GM18511 (cell line): ENCODE measurements at regions not wholly inside any gene's neighbourhood (a gene's known extent, or its start where the extent isn't known, plus 50 kb on each side); places are given as distances from the start of the nearest gene placed in this dataset.

Experiments
- ATAC-seq: cut with Tn5 transposase; IDR thresholded peaks from one replicate; pipeline ENCODE4 v1.9.1; 2021; ENCODE audit warnings: mild to moderate bottlenecking, moderate library complexity; ENCODE audit not compliant: unreplicated experiment

DNA sequence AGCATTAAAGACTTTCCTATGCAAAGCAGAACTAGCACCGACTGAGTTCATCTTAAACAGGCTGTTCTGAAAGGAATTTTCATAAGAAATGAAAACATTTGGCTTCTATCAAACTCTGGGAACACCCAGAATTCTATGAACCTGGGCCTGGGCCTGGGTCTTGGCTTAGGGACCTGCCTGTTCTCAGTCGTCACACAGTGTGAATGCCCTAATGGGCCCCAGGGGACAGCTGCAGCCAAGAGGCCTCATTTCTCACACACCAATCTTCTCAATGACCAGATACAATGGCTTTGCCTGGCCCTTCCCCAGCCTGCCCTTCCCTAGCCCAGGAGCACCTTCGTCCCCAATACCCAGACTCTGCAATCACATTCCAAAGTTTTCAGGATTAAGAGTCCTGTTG, 234.9 kb upstream of the ARHGAP20 start:
- ATAC-seq: no peak

DNA sequence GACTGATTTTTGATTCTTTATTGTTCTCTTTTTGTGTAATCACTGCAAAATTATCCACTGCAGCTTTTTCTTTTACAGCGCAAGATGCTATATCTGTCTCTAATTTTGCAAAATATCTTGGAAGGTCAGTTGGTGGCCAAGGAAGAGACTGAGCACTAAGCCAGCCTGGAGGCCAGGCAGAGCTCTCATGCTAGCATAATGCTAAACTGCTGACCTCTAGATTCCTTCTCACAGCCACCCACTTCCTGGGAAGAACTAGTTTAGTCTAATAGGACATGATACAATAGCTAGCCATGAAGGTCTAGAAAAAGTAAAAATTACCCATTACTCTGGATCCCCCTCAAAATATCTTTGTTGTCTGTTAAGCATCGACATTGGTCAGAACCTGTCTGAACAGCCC, 227.2 kb upstream of the ARHGAP20 start:
- ATAC-seq: no peak

DNA sequence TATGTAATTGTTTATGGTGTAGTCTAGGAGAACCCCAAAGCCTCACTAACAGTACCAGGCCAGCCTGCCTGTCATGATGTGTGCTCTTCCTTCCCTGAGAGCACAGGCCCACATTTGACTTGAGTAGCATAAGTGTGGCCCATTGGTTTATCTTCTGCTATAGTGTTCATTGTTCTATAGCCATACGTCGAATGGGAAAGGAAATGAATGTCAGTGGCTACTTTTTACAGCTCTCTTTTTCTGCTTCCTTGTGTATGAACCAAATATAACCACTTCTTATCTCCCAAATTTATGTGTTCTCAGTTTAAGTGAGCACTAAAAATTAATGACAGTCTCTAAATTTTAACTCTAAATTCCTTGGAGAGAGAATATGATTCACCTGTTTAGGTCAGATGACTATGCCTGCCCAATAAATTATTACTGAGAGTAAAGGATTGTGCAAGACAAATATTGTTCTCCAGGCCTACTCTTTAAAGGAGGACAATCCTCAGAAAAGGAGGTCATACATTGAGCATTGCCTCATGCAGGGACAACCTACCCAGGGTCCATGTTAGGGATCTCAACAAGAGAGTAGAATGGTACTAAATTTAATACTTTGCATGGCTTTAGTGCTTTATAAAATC, 222.9 kb upstream of the ARHGAP20 start:
- ATAC-seq: no peak

DNA sequence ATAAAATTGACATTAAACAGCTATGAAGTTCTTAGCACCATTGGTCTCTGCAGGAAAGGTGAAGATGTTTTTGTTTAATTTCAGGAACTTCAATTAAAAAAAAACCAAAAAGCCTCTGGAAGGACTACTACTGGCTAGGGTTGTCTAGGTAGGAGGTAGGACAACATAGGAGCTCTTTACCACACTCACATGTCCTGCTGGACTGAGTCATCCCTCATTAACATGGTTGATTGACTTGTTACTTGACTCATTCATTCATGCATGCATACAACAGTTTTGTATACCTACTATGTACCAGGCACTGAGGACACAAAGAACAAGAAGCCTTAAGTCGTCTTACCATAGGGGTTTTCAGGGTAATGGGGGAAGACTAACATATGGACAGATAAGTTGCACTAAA, 216.9 kb upstream of the ARHGAP20 start:
- no peak for ATAC-seq

DNA sequence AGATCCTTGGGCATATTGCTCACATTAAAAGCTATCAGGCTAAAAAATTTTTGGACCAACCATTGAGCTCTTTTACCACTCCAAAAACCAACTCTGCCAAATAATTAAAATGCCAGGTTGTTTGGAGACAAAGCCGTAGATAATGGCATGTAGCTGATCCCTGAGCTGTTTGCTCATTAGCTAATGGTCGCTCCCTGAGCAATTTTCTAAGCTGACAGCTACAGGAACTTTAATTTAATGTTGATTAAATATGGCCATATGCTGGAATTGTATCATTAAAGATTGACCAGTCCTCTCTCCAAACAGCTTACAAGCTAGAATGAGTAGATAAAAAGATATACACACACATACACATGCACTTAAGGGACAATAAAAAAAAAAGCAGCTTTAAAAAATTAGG, 216.2 kb upstream of the ARHGAP20 start:
- no peak for ATAC-seq

DNA sequence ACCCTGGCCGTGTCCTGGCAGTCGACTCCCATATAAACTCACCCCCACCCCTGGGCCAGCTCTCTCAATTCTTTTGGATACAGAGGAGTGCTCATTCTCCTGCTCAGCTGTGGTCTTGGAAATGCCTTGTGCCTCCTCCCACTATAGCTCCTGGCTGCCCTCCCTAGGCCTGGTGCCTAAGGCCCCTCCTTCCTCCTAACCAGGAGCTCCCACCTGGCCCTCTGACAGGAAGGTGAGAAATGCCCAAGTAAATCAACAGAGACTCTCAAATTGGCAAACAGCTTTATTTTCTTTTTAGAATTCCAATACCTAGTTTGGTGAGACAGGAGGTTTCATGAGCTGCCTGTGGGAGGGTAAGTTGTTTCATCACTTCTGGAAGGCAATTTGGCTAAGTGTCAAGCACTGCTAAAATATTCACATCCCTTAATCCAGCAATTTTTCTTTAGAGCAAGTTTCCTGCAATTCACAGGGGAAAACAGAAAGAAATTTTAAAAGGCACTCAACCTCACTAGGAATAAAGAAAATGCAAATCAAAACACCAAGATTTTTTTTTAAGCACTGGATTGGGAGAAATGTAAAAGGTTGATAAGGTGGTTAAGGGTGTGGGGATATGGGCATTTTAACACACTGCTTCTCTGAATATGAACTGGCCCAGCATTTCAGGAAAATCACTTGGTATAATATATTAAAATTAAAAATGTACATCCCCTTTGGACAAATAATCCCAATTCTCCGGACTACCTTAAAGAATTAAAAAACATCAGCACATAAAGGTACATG, 209.7 kb upstream of the ARHGAP20 start:
- ATAC-seq: no peak

DNA sequence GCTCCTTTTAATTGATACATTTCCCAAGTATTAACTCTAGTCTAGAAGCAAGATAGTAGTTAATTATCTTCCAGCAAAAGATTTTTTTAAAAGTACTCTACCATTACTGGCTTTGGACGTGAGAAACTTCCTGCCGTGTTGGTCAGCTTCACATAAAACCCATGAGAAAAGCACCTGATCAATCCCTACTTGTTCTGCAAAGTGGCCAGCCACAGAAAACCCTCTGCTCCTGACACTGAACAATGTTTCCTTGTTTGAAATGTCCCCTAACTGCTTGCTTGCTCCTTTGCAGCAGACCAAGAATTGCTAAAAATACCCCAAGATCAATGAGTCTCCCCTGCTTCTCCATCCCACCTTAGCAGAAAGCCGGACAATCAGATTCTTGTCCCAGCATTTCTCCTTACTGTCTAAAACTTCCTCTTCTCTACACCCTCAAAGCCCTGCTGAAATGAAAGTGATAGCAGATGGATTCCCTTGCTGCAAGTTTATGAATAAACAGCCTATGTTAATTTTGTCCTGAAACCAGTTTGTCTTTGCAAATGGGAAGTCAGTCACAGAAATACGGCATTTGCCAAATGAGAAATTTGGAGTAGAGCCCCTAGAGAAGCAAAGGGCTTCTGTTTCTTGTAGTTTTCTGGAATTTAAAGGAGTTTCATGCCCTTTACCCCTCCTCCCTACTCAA, 207.1 kb upstream of the ARHGAP20 start:
- ATAC-seq: peak; percentile 70

DNA sequence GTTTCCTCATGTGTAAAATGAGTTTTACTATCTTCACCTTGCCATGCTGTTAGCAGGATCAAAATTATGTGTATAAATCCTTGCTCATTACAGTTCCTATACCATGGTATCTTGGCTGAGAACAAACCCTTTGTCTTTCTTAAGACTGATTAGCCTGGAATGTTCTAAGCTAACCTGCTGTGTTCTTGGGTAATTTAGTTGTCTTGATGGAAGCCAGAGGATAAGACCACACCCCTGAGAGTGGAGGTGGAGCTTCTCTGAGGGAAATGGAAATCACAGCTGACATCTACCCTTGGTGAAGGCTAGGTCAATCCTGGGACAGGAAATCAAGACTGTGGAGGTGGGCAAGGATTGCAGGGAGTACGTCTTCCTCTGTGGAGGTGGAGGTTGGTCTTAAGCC, 206.1 kb upstream of the ARHGAP20 start:
- ATAC-seq: no peak

DNA sequence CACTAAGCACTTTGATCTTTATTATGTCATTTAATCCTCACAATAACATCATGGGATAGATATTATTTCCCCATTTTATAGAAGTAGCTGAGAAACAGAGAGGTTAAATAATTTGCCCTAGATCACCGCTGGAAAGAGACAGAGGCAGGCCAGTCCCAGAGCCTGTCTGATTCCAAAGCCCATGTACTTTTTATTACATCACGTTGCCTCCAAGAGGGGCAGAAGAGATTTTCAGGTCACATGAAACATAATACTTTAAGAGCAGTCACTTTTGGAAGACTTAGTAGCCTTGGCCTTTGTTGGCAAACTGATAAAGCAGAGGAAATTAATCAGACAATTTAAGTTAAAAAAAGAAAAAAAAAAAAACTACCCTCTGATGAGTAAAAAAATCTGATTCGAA, 200.2 kb upstream of the ARHGAP20 start:
- ATAC-seq: no peak

DNA sequence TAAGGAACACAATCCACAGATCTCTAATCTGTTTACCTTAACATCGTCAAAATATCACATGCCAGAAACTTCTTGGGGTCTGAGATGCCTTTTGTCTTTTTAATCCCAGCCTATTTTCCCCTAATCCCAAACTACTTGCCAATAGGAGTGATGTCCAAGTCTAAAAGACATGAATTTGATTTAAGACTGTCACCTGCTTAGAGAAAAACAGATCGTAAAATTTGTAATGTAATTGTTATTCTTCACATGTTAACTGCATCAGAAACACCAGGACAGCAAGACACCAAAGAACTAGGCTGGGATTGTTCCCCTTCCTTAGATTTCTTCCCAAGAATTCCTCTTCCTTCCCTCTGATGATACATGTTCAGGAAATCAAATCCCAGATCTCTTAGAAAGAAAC, 198.1 kb upstream of the ARHGAP20 start:
- ATAC-seq: no peak

DNA sequence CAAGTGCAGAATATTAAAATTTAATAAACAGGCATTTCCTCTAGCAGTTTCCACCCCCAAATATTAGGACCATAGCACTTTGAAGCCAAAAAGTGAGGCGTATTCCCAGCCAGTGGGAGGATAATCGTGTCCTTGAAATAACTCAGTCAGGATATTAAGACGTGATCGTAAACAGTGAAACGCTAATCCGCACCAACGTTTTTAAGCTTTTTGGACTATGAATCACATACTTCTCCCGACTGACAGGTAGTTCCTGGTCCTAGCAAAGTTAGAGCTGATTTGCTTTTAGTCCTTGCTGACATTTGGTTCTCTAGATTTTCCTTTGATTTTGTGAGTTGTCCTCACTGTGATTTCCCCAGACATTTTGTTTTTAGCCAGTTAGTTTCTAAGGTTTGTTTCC, 197.1 kb upstream of the ARHGAP20 start:
- no peak for ATAC-seq

DNA sequence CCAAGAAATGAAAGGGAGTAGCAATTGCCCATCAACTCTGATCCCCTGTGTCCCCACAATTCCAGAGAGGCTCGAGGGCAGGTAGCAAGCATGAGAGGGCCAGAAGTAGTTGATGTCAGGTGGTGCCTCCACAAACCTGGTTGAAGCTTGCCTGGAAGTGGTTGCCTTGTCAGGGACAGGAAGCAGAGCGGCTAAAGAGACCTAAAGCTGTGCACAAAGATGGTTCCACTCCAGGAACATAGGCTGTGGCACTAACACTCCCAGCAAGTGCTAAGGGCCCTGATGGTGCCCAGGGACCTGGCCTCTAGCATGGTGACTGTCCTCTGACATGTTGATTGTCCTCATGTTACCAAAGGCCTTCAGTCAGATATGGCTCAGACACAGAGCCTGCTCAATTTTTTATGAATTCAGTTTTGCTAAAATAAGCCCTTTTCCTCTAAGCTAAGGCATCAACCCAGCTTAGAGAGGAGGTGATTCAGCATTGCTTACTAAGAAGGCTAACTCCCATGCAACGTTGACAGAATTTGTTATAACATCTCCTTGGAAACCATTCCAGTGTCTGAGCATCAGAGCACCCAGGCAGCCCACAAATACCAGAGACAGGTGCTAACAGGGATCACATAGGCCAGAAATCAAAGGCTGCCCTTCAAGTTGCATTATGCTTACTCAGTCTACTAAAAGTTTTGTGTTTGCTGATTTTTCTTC, 196.3 kb upstream of the ARHGAP20 start:
- no peak for ATAC-seq

DNA sequence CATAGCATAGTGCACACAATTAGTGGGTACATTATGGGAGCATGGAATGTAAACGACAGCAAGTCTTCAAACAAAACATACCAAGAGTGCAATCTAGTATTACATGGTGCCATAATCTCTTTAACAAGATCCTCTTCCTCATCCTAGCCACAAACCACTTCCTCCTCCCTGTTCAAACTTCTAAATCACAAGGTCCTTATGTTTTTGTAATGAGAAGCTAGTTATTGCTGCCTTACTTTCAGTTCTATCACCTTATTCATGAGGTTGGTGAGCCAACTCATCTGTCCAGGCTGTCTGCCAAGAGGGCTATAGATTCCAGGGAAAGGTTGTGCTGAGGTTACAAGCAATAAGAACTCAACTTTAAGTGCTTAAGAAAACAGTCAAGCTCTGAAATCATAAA, 195.4 kb upstream of the ARHGAP20 start:
- ATAC-seq: peak; percentile 49

DNA sequence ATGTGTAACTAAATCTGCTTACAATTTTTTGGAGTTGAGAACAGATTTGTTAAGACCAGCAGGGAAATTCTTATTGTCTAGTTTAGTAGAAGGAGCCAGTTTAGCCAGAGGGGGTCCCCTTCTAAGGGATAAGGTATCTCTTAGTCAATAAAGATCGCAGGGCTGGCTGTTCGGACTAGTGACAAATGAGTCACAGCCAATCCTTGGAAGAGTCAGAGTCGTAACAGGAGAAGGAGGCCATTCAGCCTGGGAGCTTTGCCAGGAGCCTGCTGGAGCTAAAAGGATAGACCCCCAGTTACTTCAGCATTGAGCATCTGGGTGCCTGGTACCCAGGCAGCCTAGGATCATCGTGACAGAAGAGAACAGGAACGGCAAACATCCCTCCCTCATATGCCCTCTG, 191.6 kb upstream of the ARHGAP20 start:
- no peak for ATAC-seq

DNA sequence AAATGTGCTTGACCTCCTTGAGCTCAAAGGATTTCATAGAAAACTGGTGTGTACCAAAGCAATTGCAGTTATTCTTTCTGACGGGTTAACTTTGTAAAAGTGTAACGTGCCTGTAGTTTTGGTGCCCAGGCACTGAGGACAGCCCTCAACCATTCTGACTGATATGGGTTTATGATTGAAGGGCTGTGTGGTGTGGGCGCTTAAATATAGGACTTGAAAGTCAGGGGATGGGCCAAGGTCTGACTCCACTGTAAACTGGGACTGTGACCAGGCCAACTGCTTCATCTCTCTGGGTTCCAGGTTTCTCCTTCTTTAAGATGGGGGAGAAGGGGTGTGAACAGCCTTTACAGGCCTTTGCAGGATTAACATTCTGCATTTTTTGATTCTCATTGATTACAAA, 191.1 kb upstream of the ARHGAP20 start:
- ATAC-seq: no peak

DNA sequence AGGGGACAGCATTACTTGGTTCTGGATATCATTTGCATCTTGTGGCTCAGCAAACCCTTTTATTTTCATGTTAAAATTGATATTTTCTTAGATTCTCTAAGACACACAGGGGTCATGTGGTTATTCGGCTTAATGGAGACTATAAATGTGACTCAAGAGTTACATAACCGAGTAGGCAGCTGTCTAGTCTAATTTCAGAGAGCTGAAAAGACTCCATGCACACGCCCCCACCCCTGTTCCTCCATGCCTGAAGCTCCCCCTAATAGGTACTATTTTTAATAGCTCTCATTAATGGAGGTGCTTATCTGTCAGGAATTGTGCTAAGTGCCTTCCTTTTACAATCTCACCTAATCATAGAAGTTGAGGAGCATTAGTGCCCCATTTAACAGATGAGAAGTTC, 189.2 kb upstream of the ARHGAP20 start:
- ATAC-seq: no peak

DNA sequence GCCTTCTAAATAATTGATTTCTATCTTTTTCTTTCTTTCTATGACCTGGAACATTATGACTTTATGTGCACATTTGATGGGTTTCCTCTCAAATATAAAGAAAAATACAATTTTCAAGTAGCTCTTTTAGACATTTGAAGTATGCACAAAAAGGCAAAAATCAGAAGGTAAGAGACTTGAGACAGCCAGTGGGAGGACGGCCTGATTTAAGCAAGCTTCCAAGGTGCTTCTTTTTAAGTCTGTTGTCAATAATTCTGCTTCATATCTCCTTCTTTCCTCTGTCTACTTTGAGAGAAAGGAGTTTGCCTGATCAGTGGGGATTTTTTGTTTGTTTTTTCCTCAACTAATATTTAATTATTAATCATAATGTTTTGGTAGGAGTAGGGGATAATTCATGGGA, 188.2 kb upstream of the ARHGAP20 start:
- ATAC-seq: no peak

DNA sequence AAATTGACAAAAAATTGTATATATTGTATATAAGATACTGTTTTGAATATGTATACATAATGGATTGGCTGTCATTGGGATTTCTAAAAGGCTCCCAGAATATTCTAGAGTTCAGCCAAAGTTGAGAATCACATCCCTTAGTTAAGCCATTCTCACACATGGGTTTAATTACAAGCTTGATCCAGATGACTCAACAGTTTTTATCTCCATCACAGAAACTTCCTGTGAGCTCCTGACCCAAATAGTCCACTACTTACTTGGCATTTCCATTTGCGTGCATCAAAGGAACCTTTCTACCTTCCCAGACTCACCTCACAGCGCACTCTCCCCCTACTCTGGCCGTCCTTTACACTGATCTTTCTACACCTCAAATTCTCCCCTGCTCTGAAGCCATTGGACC, 184.8 kb upstream of the ARHGAP20 start:
- ATAC-seq: no peak

DNA sequence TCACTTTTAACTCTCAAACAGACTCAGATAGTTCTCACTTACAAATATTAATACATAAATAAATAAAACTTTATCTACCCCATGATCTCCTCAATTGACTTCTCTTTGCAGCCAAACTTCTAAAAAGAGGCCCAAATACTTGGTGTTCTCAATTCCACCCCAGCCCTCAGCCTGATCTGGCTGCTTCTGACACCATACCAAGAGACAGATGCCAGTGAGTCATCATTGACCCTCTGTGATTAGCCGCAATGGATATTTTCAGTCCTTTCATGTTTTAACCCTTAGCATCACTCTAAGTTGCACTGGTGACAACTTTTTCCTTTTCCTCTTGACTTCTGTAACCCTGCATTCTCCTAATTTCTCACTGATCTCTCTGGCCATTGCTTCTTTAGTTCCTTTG, 184.1 kb upstream of the ARHGAP20 start:
- no peak for ATAC-seq

DNA sequence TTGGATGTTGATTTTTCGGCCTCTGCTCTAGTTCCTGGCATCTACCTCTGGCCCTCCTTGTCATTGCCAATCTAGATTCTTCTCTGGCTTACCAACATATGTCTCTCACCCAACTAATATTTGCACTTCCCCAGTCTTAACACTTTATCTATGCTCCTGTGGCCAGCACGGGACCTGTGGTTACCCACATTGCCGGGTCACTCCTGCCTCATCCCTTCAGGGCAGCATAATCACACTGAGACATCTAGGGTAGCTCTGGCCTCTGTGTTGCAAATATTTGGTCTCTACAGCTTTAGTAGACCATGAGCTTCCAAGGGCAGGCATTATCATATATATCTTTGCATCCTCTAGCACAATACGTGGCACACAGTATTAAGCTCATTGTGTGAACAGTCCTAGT, 182.0 kb upstream of the ARHGAP20 start:
- ATAC-seq: no peak

DNA sequence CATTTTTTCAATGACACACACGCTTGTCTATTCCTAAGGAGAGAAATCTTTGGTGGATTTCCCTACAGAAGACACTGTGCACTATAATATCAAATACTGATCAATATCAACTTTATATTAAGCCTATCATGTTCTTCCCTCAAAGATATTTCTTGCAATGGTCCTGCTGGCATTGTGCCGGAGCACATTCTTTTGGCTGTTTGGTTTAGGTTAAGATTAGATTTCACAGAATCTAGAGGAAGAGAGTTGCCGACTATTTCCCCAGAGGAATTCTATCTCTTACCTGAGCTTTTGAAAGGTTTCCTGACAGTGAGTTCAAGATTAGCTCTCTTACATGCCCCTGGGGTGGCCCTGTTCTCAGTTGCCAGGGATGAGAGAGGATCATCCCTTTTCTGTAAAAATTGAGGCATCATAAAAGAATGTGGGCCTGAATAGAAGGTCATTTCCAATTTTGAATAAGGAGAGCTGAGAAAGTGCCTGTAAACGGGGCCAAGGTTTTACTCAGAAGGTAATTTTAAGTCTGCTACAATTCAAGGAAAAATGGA, 180.6 kb upstream of the ARHGAP20 start:
- ATAC-seq: no peak
